Epithelial cell of proximal tubule (primary cell): ENCODE measurements at regions not wholly inside any gene's neighbourhood (a gene's known extent, or its start where the extent isn't known, plus 50 kb on each side); places are given as distances from the start of the nearest gene placed in this dataset.

Experiments used
- DNase-seq: peaks from one replicate; pipeline ENCODE4 v3.0.0-alpha.2; 2011; ENCODE audit warnings: low read depth
- H3K4me3 ChIP-seq: 2 replicates; pipeline ENCODE4 v1.5.1; 2011; ENCODE audit warnings: low read depth, mild to moderate bottlenecking, low read length
- CTCF ChIP-seq: conservative IDR thresholded peaks from 2 replicates; pipeline ENCODE4 v1.5.1; 2012; ENCODE audit warnings: low read depth, mild to moderate bottlenecking, low read length

GRCh38 chr2:204360218-204361007 lies 184.9 kb upstream of the PARD3B start:
- H3K4me3 ChIP-seq: no peak overlapping the region
- no peak for DNase-seq
- peak; percentile 29 for TF ChIP-seq CTCF

GRCh38 chr2:204361738-204362137 lies 183.5 kb upstream of the PARD3B start:
- no peak for TF ChIP-seq CTCF
- no peak overlapping the region for H3K4me3 ChIP-seq
- DNase-seq: no peak

- no peak for DNase-seq
- no peak for TF ChIP-seq CTCF
These were observed 182.7 kb upstream of the PARD3B start for GRCh38 chr2:204362581-204362980.

GRCh38 chr2:204363513-204363912 lies 181.8 kb upstream of the PARD3B start:
- TF ChIP-seq CTCF: no peak
- H3K4me3 ChIP-seq: no peak overlapping the region
- no peak for DNase-seq

More at GRCh38 chr2:204362581-204362980, 182.7 kb upstream of the PARD3B start:
- H3K4me3 ChIP-seq: no peak overlapping the region

- H3K4me3 ChIP-seq: no peak overlapping the region
- DNase-seq: no peak
- no peak for TF ChIP-seq CTCF
These were observed 180.3 kb upstream of the PARD3B start for GRCh38 chr2:204364860-204365535.

GRCh38 chr2:204365811-204366210 lies 179.5 kb upstream of the PARD3B start:
- DNase-seq: no peak
- no peak overlapping the region for H3K4me3 ChIP-seq
- no peak for TF ChIP-seq CTCF
